HCT116 (cell line): ENCODE measurements at regions not wholly inside any gene's neighbourhood (a gene's known extent, or its start where the extent isn't known, plus 50 kb on each side); places are given as distances from the start of the nearest gene placed in this dataset.

Experiments used
- ATAC-seq: fragments of 200-7000 bp; cut with Tn5 transposase; 2 replicates; pipeline ENCODE4 v1.9.1; 2020; ENCODE audit warnings: mild to moderate bottlenecking, moderate library complexity
- BruUV-seq: library from RNA; stranded (reverse); fragments of 400-500 nt; replicated peaks from 2 replicates; lab custom pipeline; 2021; lab: Mats Ljungman, UMichigan
- CTCF ChIA-PET: fragments of 300-600 bp; sonication (Branson Sonifier 250); formaldehyde crosslinking; loops from one replicate; lab custom pipeline; 2021; ENCODE audit warnings: antibody characterized with exemption; lab: Charles Lee
- POLR2A ChIA-PET: fragments of 300-600, 350-600 bp; sonication (Branson Sonifier 250); formaldehyde crosslinking; loops from one replicate; lab custom pipeline; 2021; ENCODE audit warnings: antibody characterized with exemption; lab: Charles Lee
- RAD21 ChIA-PET, 2 experiments: fragments of 300-600 bp; sonication (Branson Sonifier 250); formaldehyde crosslinking; loops; one replicate each; lab custom pipeline; 2023; ENCODE audit warnings: low total read pairs in 2 of 2; ENCODE audit not compliant: uncharacterized antibody in 2 of 2, unreplicated experiment in 2 of 2, low non-redundant PET in 1 of 2; lab: Charles Lee
- DNase-seq: peaks from one replicate; pipeline ENCODE4 v3.0.0-alpha.2; 2010; ENCODE audit warnings: low read depth, low spot score
- H2AFZ ChIP-seq: fragments of 200-600 bp; shearing (Covaris generic), sonication (generic); 2 replicates; pipeline ENCODE4 v1.6.1; 2017; ENCODE audit warnings: low read depth, mixed run types, mixed read lengths, antibody characterized with exemption, low read length; ENCODE audit not compliant: poor library complexity, severe bottlenecking
- H3K27ac ChIP-seq: 2 replicates; pipeline ENCODE4 v1.5.1; 2012; ENCODE audit warnings: low read depth, low read length
- H3K27me3 ChIP-seq: fragments of 200-600 bp; sonication (generic); 2 replicates; pipeline ENCODE4 v1.6.1; 2016; ENCODE audit warnings: mixed run types, low read length, mixed read lengths; ENCODE audit not compliant: insufficient read depth
- H3K36me3 ChIP-seq, 2 experiments: fragments of 200-500 bp in 1 of 2; fragments of 200-600 bp in 1 of 2; sonication (Bioruptor generic) in 1 of 2; sonication (generic) in 1 of 2; 2 replicates each; pipeline versions ENCODE4 v1.5.1 to v1.6.1; 2014 to 2016; ENCODE audit warnings: low read length in 2 of 2, inconsistent platforms in 1 of 2, mixed read lengths in 1 of 2, mixed run types in 1 of 2; ENCODE audit not compliant: insufficient read depth in 2 of 2, control insufficient read depth in 1 of 2
- H3K4me1 ChIP-seq, 2 experiments: fragments of 200-600 bp in 1 of 2; sonication (generic) in 1 of 2; 2 replicates each; pipeline versions ENCODE4 v1.5.1 to v1.6.1; 2012 to 2017; ENCODE audit warnings: low read length in 2 of 2, inconsistent platforms in 1 of 2, mild to moderate bottlenecking in 1 of 2, mixed read lengths in 1 of 2, mixed run types in 1 of 2, moderate library complexity in 1 of 2; ENCODE audit not compliant: insufficient read depth in 2 of 2, control insufficient read depth in 1 of 2
- H3K4me2 ChIP-seq: fragments of 200-600 bp; sonication (generic); 2 replicates; pipeline ENCODE4 v1.6.1; 2017; ENCODE audit warnings: mixed run types, low read length, mixed read lengths
- H3K4me3 ChIP-seq, 2 experiments: fragments of 200-600 bp in 1 of 2; sonication (generic) in 1 of 2; replicated peaks in 1 of 2; 2 replicates each; pipeline ENCODE4 v1.5.1; 2011 to 2016; ENCODE audit warnings: low read length in 2 of 2, control low read depth in 1 of 2, low read depth in 1 of 2, mild to moderate bottlenecking in 1 of 2, mixed read lengths in 1 of 2, mixed run types in 1 of 2
- H3K79me2 ChIP-seq: fragments of 200-600 bp; sonication (generic); 2 replicates; pipeline ENCODE4 v1.6.1; 2017; ENCODE audit warnings: mild to moderate bottlenecking, mixed run types, low read length, moderate library complexity, mixed read lengths; ENCODE audit not compliant: insufficient read depth
- H3K9ac ChIP-seq: fragments of 200-600 bp; sonication (generic); 2 replicates; pipeline ENCODE4 v1.6.1; 2016; ENCODE audit warnings: low read length, mixed read lengths
- H3K9me2 ChIP-seq: fragments of 200-600 bp; sonication (generic), shearing (Covaris generic); 2 replicates; pipeline ENCODE4 v1.6.1; 2017; ENCODE audit warnings: mixed run types, mild to moderate bottlenecking, moderate library complexity; ENCODE audit not compliant: insufficient read depth
- H3K9me3 ChIP-seq, 2 experiments: fragments of 200-500 bp in 1 of 2; fragments of 200-600 bp in 1 of 2; sonication (Bioruptor generic) in 1 of 2; sonication (generic) in 1 of 2; 2 replicates each; pipeline ENCODE4 v1.6.1; 2014 to 2017; ENCODE audit warnings: low read length in 2 of 2, mixed read lengths in 2 of 2, inconsistent platforms in 1 of 2, low read depth in 1 of 2, mild to moderate bottlenecking in 1 of 2, mixed run types in 1 of 2, moderate library complexity in 1 of 2; ENCODE audit not compliant: control insufficient read depth in 1 of 2, insufficient read depth in 1 of 2
- H4K20me1 ChIP-seq: fragments of 200-600 bp; sonication (generic), shearing (Covaris generic); 2 replicates; pipeline ENCODE4 v1.6.1; 2017; ENCODE audit warnings: mixed run types, mild to moderate bottlenecking, moderate library complexity; ENCODE audit not compliant: insufficient read depth
- CBX3 ChIP-seq: IDR thresholded peaks from 2 replicates; pipeline ENCODE4 v1.6.1; 2012; ENCODE audit warnings: low read depth
- EGR1 ChIP-seq: IDR thresholded peaks from 2 replicates; pipeline ENCODE4 v1.6.1; 2012; ENCODE audit warnings: low read depth
- EZH2 ChIP-seq: fragments of 200-600 bp; sonication (generic); IDR thresholded peaks from 2 replicates; pipeline ENCODE4 v1.6.1; 2017; ENCODE audit warnings: antibody characterized with exemption, mixed run types
- EZH2phosphoT487 ChIP-seq: fragments of 200-600 bp; IDR thresholded peaks from 2 replicates; pipeline ENCODE4 v1.6.1; 2018; ENCODE audit warnings: antibody characterized with exemption, borderline replicate concordance
- JUND ChIP-seq: IDR thresholded peaks from 2 replicates; pipeline ENCODE4 v1.6.1; 2012
- POLR2A ChIP-seq: IDR thresholded peaks from 2 replicates; pipeline ENCODE4 v1.7.0; 2011; ENCODE audit warnings: borderline replicate concordance; ENCODE audit not compliant: insufficient read depth, insufficient read length; ENCODE audit errors: extremely low read depth
- POLR2AphosphoS5 ChIP-seq: IDR thresholded peaks from 2 replicates; pipeline ENCODE4 v1.6.1; 2011; ENCODE audit warnings: mild to moderate bottlenecking, low read depth, low read length, moderate library complexity
- SRF ChIP-seq: IDR thresholded peaks from 2 replicates; pipeline ENCODE4 v1.6.1; 2012; ENCODE audit warnings: low read depth
- TCF7L2 ChIP-seq: IDR thresholded peaks from 2 replicates; pipeline ENCODE4 v1.7.0; 2011; ENCODE audit warnings: borderline replicate concordance, inconsistent platforms; ENCODE audit not compliant: insufficient read depth, insufficient read length; ENCODE audit errors: extremely low read depth
- ZFX ChIP-seq: fragments of 450-650 bp; IDR thresholded peaks from 2 replicates; pipeline ENCODE4 v1.6.1; 2017
- intact Hi-C: fragments of 100-400 bp; cut with micrococcal nuclease; formaldehyde crosslinking; loops from 2 replicates; pipeline ENCODE4 v1.10.0; 2022
- TF ChIP-seq, protein P1 (sequence below), 3 experiments: fragments of 200-600 bp in 1 of 3; sonication (generic) in 1 of 3; IDR thresholded peaks in 2 of 3; conservative IDR thresholded peaks in 1 of 3; 2 replicates each; pipeline ENCODE4 v1.5.1; 2012 to 2017; ENCODE audit warnings: low read depth in 2 of 3, low read length in 2 of 3, antibody characterized with exemption in 1 of 3, borderline replicate concordance in 1 of 3, control low read depth in 1 of 3, mild to moderate bottlenecking in 1 of 3, mixed read lengths in 1 of 3, mixed run types in 1 of 3, moderate library complexity in 1 of 3; ENCODE audit not compliant: insufficient read depth in 1 of 3
- TF ChIP-seq, protein P2 (sequence below): IDR thresholded peaks from 2 replicates; pipeline ENCODE4 v1.6.1; 2012
- TF ChIP-seq, protein P3 (sequence below): IDR thresholded peaks from 2 replicates; pipeline ENCODE4 v1.6.1; 2012
- TF ChIP-seq, protein P4 (sequence below): IDR thresholded peaks from 2 replicates; pipeline ENCODE4 v1.6.1; 2011; ENCODE audit warnings: mild to moderate bottlenecking, low read length, moderate library complexity; ENCODE audit not compliant: insufficient replicate concordance; ENCODE audit errors: extremely low read depth

DNA sequence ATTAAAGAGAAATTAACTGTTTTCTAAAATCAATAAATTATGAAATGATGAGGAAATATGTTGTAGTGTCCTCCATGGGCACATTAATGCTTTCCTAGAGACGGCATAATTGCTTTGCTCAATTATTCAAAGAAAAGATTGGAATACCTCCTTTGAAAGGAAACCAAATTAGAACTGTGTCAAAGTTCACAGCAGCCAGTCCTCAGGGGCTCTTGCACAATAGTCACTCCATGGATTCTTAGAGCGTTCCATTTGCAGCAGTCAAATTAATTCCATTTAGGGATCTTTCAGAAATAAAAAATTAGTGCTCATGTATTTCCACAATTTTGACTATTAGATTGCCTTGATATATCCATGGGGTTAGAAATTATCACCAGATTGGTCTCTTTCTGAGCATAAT is 841.6 kb upstream of the DPPA4 start:
- H3K4me1 ChIP-seq = 0 out of 4 replicates have a peak, but pooled peaks cover 0 to 3% of the 10 kb centered on the region in 2 experiments
- ATAC-seq = no peak
- no peaks in the 10 kb centered on the region for H3K79me2 ChIP-seq
- ChIA-PET POLR2A (no interaction called here), CTCF (no interaction called here), RAD21 (no interaction called here)
- no peaks in the 10 kb centered on the region for H3K27me3 ChIP-seq
- no TSS peak for BruUV-seq
- H3K4me3 ChIP-seq = no peak overlapping the region
- no peak for DNase-seq
- TF ChIP-seq SRF (no peak), JUND (no peak), POLR2AphosphoS5 (no peak), EGR1 (no peak), EZH2phosphoT487 (no peak), TCF7L2 (no peak), CBX3 (no peak), EZH2 (no peak), POLR2A (no peak), ZFX (no peak)
- TF ChIP-seq, protein P1, sequence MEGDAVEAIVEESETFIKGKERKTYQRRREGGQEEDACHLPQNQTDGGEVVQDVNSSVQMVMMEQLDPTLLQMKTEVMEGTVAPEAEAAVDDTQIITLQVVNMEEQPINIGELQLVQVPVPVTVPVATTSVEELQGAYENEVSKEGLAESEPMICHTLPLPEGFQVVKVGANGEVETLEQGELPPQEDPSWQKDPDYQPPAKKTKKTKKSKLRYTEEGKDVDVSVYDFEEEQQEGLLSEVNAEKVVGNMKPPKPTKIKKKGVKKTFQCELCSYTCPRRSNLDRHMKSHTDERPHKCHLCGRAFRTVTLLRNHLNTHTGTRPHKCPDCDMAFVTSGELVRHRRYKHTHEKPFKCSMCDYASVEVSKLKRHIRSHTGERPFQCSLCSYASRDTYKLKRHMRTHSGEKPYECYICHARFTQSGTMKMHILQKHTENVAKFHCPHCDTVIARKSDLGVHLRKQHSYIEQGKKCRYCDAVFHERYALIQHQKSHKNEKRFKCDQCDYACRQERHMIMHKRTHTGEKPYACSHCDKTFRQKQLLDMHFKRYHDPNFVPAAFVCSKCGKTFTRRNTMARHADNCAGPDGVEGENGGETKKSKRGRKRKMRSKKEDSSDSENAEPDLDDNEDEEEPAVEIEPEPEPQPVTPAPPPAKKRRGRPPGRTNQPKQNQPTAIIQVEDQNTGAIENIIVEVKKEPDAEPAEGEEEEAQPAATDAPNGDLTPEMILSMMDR (IDR thresholded peaks at IDR 0.05 in 2 of 3, conservative IDR thresholded peaks at IDR 0.05 in 1 of 3; ENCODE audit: borderline replicate concordance in 1 of 3, insufficient read depth in 1 of 3, low read depth in 2 of 3, low read length in 2 of 3) = no peak
- TF ChIP-seq, protein P2, sequence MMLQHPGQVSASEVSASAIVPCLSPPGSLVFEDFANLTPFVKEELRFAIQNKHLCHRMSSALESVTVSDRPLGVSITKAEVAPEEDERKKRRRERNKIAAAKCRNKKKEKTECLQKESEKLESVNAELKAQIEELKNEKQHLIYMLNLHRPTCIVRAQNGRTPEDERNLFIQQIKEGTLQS = no peak
- TF ChIP-seq, protein P3, sequence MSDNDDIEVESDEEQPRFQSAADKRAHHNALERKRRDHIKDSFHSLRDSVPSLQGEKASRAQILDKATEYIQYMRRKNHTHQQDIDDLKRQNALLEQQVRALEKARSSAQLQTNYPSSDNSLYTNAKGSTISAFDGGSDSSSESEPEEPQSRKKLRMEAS = no peak
- TF ChIP-seq, protein P4, sequence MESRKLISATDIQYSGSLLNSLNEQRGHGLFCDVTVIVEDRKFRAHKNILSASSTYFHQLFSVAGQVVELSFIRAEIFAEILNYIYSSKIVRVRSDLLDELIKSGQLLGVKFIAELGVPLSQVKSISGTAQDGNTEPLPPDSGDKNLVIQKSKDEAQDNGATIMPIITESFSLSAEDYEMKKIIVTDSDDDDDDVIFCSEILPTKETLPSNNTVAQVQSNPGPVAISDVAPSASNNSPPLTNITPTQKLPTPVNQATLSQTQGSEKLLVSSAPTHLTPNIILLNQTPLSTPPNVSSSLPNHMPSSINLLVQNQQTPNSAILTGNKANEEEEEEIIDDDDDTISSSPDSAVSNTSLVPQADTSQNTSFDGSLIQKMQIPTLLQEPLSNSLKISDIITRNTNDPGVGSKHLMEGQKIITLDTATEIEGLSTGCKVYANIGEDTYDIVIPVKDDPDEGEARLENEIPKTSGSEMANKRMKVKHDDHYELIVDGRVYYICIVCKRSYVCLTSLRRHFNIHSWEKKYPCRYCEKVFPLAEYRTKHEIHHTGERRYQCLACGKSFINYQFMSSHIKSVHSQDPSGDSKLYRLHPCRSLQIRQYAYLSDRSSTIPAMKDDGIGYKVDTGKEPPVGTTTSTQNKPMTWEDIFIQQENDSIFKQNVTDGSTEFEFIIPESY = no peak
- H3K9me2 ChIP-seq = no peaks in the 10 kb centered on the region
- no peaks in the 10 kb centered on the region for H3K36me3 ChIP-seq
- no peak overlapping the region for H3K4me2 ChIP-seq
- H2AFZ ChIP-seq = peak overlapping the region; percentile 27
- H3K27ac ChIP-seq = no peak overlapping the region
- H3K9ac ChIP-seq = no peak overlapping the region
- intact Hi-C loops = no loop called here
- no peaks in the 10 kb centered on the region for H4K20me1 ChIP-seq
- H3K9me3 ChIP-seq = no peaks in the 10 kb centered on the region
